ENCODE measurements at regions not wholly inside any gene's neighbourhood (a gene's known extent, or its start where the extent isn't known, plus 50 kb on each side); places are given as distances from the start of the nearest gene placed in this dataset.
"Not testable (repeated sequence)": the region's sequence is repeated elsewhere in the genome, so short reads cannot be mapped to it uniquely, and the experiment has no call there.

GRCh38 chr21:5697733-5698560 lies 4823.4 kb upstream of the TPTE start:
- TF ChIP-seq EZH2phosphoT487 (IDR thresholded peaks at IDR 0.05; ENCODE audit: borderline replicate concordance, low read length); CTCF (conservative IDR thresholded peaks at IDR 0.05; ENCODE audit: low read depth, low read length): not testable (repeated sequence)

All from PC-3 (cell line).